OCI-LY3 (cell line): ENCODE measurements at regions not wholly inside any gene's neighbourhood (a gene's known extent, or its start where the extent isn't known, plus 50 kb on each side); places are given as distances from the start of the nearest gene placed in this dataset.

ENCODE experiments used
- H2AFZ ChIP-seq: fragments of 200-600, 300-600 bp; shearing (Covaris generic); 2 replicates; pipeline ENCODE4 v1.6.0; 2014; ENCODE audit warnings: antibody characterized with exemption, low read depth, low read length
- H3K27ac ChIP-seq: fragments of 200-600, 300-600 bp; sonication (generic); 2 replicates; pipeline ENCODE4 v1.5.1; 2014; ENCODE audit warnings: mild to moderate bottlenecking, low read length, moderate library complexity, mixed read lengths
- H3K27me3 ChIP-seq: fragments of 200-600, 300-600 bp; sonication (generic); 2 replicates; pipeline ENCODE4 v1.6.1; 2014; ENCODE audit warnings: low read depth, low read length, mixed read lengths
- H3K36me3 ChIP-seq: fragments of 200-600, 300-600 bp; sonication (generic); replicated peaks from 2 replicates; pipeline ENCODE3; 2014; ENCODE audit warnings: low read depth, low read length, mixed read lengths
- H3K4me1 ChIP-seq: fragments of 300-600, 200-600 bp; sonication (generic); 2 replicates; pipeline ENCODE4 v1.6.1; 2014; ENCODE audit warnings: low read length, mixed read lengths
- H3K4me2 ChIP-seq: fragments of 200-600, 300-600 bp; sonication (generic); 2 replicates; pipeline ENCODE4 v1.6.1; 2014; ENCODE audit warnings: low read length, mixed read lengths
- H3K4me3 ChIP-seq: fragments of 300-600, 200-600 bp; sonication (generic); 2 replicates; pipeline ENCODE4 v1.5.1; 2014; ENCODE audit warnings: antibody characterized with exemption, mild to moderate bottlenecking, low read length, moderate library complexity
- H3K79me2 ChIP-seq: fragments of 300-600, 200-600 bp; shearing (Covaris generic); 2 replicates; pipeline ENCODE4 v1.6.1; 2014; ENCODE audit warnings: mild to moderate bottlenecking, low read length, mixed read lengths
- H3K9ac ChIP-seq: fragments of 300-600, 200-600 bp; shearing (Covaris generic); 2 replicates; pipeline ENCODE4 v1.6.0; 2014; ENCODE audit warnings: mild to moderate bottlenecking, low read length, moderate library complexity
- H3K9me3 ChIP-seq: fragments of 200-600, 300-600 bp; shearing (Covaris generic); 2 replicates; pipeline ENCODE4 v1.6.1; 2014; ENCODE audit warnings: low read length, mixed read lengths; ENCODE audit not compliant: insufficient read depth
- H4K20me1 ChIP-seq: fragments of 200-600, 300-600 bp; sonication (generic); 2 replicates; pipeline ENCODE4 v1.6.1; 2016; ENCODE audit warnings: low read length, mixed read lengths; ENCODE audit not compliant: insufficient read depth
- CTCF ChIP-seq: fragments of 200-600, 300-600 bp; sonication (generic); IDR thresholded peaks from 2 replicates; pipeline ENCODE4 v1.5.1; 2014; ENCODE audit warnings: antibody characterized with exemption, low read length, low read depth
- EZH2phosphoT487 ChIP-seq: fragments of 200-600 bp; shearing (Covaris generic); IDR thresholded peaks from 2 replicates; pipeline ENCODE4 v1.6.1; 2018; ENCODE audit warnings: antibody characterized with exemption, mixed run types, low read depth

- Histone ChIP-seq H3K79me2 (no peaks in the 10 kb centered on the region), H3K9ac (no peak overlapping the region), H3K4me3 (no peak overlapping the region), H3K9me3 (no peaks in the 10 kb centered on the region), H2AFZ (no peak overlapping the region), H3K36me3 (no peaks in the 10 kb centered on the region), H3K27ac (no peak overlapping the region), H3K27me3 (no peaks in the 10 kb centered on the region), H3K4me1 (no peaks in the 10 kb centered on the region), H3K4me2 (no peak overlapping the region), H4K20me1 (no peaks in the 10 kb centered on the region)
- TF ChIP-seq EZH2phosphoT487 (no peak), CTCF (no peak)
Measured at GRCh38 chr2:239716536-239717318, 308.4 kb downstream of the NDUFA10 start.

- H2AFZ ChIP-seq = no peak overlapping the region
- no peak for TF ChIP-seq CTCF
- TF ChIP-seq EZH2phosphoT487 = no peak
- no peaks in the 10 kb centered on the region for H3K4me1 ChIP-seq
- H3K4me3 ChIP-seq = no peak overlapping the region
- H3K9me3 ChIP-seq = no peaks in the 10 kb centered on the region
- H3K4me2 ChIP-seq = no peak overlapping the region
- H3K27ac ChIP-seq = no peak overlapping the region
- H4K20me1 ChIP-seq = no peaks in the 10 kb centered on the region
- no peak overlapping the region for H3K9ac ChIP-seq
- H3K27me3 ChIP-seq = no peaks in the 10 kb centered on the region
- H3K79me2 ChIP-seq = no peaks in the 10 kb centered on the region
- H3K36me3 ChIP-seq = no peaks in the 10 kb centered on the region
Measured at GRCh38 chr2:239716009-239716408, 309.1 kb downstream of the NDUFA10 start.

GRCh38 chr2:239715606-239716005, 309.5 kb downstream of the NDUFA10 start:
- no peak overlapping the region for H2AFZ ChIP-seq
- H3K9me3 ChIP-seq = no peaks in the 10 kb centered on the region
- H3K79me2 ChIP-seq = no peaks in the 10 kb centered on the region
- no peak overlapping the region for H3K27ac ChIP-seq
- no peaks in the 10 kb centered on the region for H4K20me1 ChIP-seq
- no peak overlapping the region for H3K9ac ChIP-seq
- no peaks in the 10 kb centered on the region for H3K27me3 ChIP-seq
- H3K4me1 ChIP-seq = no peaks in the 10 kb centered on the region
- TF ChIP-seq EZH2phosphoT487 = no peak
- no peak for TF ChIP-seq CTCF
- no peaks in the 10 kb centered on the region for H3K36me3 ChIP-seq
- H3K4me3 ChIP-seq = no peak overlapping the region
- H3K4me2 ChIP-seq = no peak overlapping the region

GRCh38 chr2:239715202-239715601, 309.9 kb downstream of the NDUFA10 start:
- TF ChIP-seq EZH2phosphoT487 (no peak), CTCF (no peak)
- Histone ChIP-seq H3K79me2 (no peaks in the 10 kb centered on the region), H3K4me1 (no peaks in the 10 kb centered on the region), H3K9me3 (no peaks in the 10 kb centered on the region), H3K4me3 (no peak overlapping the region), H3K9ac (no peak overlapping the region), H2AFZ (no peak overlapping the region), H3K36me3 (no peaks in the 10 kb centered on the region), H4K20me1 (no peaks in the 10 kb centered on the region), H3K27ac (no peak overlapping the region), H3K27me3 (no peaks in the 10 kb centered on the region), H3K4me2 (no peak overlapping the region)
